H1 (cell line): ENCODE measurements at regions not wholly inside any gene's neighbourhood (a gene's known extent, or its start where the extent isn't known, plus 50 kb on each side); places are given as distances from the start of the nearest gene placed in this dataset.

Experiments used
- CTCF ChIA-PET: fragments of 300-600 bp; sonication (Branson Sonifier 250); formaldehyde crosslinking; loops from one replicate; lab custom pipeline; 2021; ENCODE audit not compliant: partially characterized antibody; lab: Charles Lee
- POLR2A ChIA-PET: fragments of 300-600 bp; sonication (Branson Sonifier 250); formaldehyde crosslinking; loops from one replicate; lab custom pipeline; 2021; ENCODE audit warnings: inconsistent platforms; ENCODE audit not compliant: partially characterized antibody; lab: Charles Lee
- DNase-seq, 2 experiments: peaks; one replicate each; pipeline versions ENCODE4 v3.0.0 to v3.0.0-alpha.2; 2010 to 2022; ENCODE audit warnings: low spot score in 2 of 2, low read depth in 1 of 2, mixed read lengths in 1 of 2
- FAIRE-seq: peaks from 2 replicates; lab custom pipeline; 2011; peaks lifted over from hg19 to GRCh38; lab: Jason Lieb, UNC
- H2AFZ ChIP-seq: 2 replicates; pipeline ENCODE4 v1.8.1; 2012; ENCODE audit warnings: low read length, inconsistent platforms
- H2AK5ac ChIP-seq: 2 replicates; pipeline ENCODE4 v1.6.1; 2013; ENCODE audit warnings: low read depth, low read length
- H2BK120ac ChIP-seq: replicated peaks from 2 replicates; pipeline ENCODE3; 2013; ENCODE audit warnings: low read depth, low read length, inconsistent platforms
- H2BK12ac ChIP-seq: 2 replicates; pipeline ENCODE4 v1.6.1; 2013; ENCODE audit warnings: low read depth, low read length
- H2BK15ac ChIP-seq: 2 replicates; pipeline ENCODE4 v1.6.1; 2013; ENCODE audit warnings: low read length
- H2BK20ac ChIP-seq: 2 replicates; pipeline ENCODE4 v1.6.1; 2013; ENCODE audit warnings: low read length
- H2BK5ac ChIP-seq: 2 replicates; pipeline ENCODE4 v1.6.1; 2013; ENCODE audit warnings: low read depth, low read length
- H3K14ac ChIP-seq: 2 replicates; pipeline ENCODE4 v1.6.1; 2013; ENCODE audit warnings: inconsistent platforms; ENCODE audit not compliant: insufficient read length
- H3K18ac ChIP-seq: 2 replicates; pipeline ENCODE4 v1.6.1; 2013; ENCODE audit warnings: low read length; ENCODE audit errors: extremely low read depth
- H3K23ac ChIP-seq: 2 replicates; pipeline ENCODE4 v1.6.1; 2013; ENCODE audit warnings: inconsistent platforms; ENCODE audit not compliant: insufficient read length
- H3K23me2 ChIP-seq: 2 replicates; pipeline ENCODE4 v1.6.1; 2013; ENCODE audit warnings: low read depth, low read length
- H3K27ac ChIP-seq: 2 replicates; pipeline ENCODE4 v1.6.1; 2011; ENCODE audit warnings: low read depth, low read length, inconsistent platforms
- H3K27me3 ChIP-seq, 4 experiments: replicated peaks in 1 of 4; 1 replicate in 1 of 4; 2 replicates in 3 of 4; pipeline versions ENCODE4 v1.6.1 to v1.8.1; 2011 to 2013; ENCODE audit warnings: low read length in 3 of 4, mild to moderate bottlenecking in 3 of 4, inconsistent platforms in 2 of 4, mixed read lengths in 2 of 4, moderate library complexity in 1 of 4; ENCODE audit not compliant: control insufficient read depth in 3 of 4, insufficient read depth in 3 of 4; ENCODE audit errors: extremely low read depth in 1 of 4
- H3K36me3 ChIP-seq, 4 experiments: 2 replicates each; pipeline versions ENCODE4 v1.6.1 to v1.8.1; 2011 to 2013; ENCODE audit warnings: mild to moderate bottlenecking in 4 of 4, low read length in 3 of 4, moderate library complexity in 2 of 4, control low read depth in 1 of 4, inconsistent platforms in 1 of 4; ENCODE audit not compliant: insufficient read depth in 4 of 4, control insufficient read depth in 2 of 4
- H3K4ac ChIP-seq: replicated peaks from 2 replicates; pipeline ENCODE3; 2013; ENCODE audit warnings: low read length, low read depth, mixed read lengths, inconsistent platforms; ENCODE audit not compliant: insufficient read length
- H3K4me1 ChIP-seq, 4 experiments: replicated peaks in 1 of 4; 1 replicate in 1 of 4; 2 replicates in 3 of 4; pipeline versions ENCODE4 v1.6.1 to v1.8.1; 2011 to 2013; ENCODE audit warnings: low read length in 3 of 4, inconsistent platforms in 2 of 4, mixed read lengths in 1 of 4; ENCODE audit not compliant: insufficient read depth in 4 of 4, control insufficient read depth in 3 of 4
- H3K4me2 ChIP-seq, 2 experiments: 2 replicates each; pipeline versions ENCODE4 v1.6.1 to v1.8.1; 2011 to 2013; ENCODE audit warnings: low read depth in 2 of 2, low read length in 2 of 2, control low read depth in 1 of 2, inconsistent platforms in 1 of 2, mild to moderate bottlenecking in 1 of 2; ENCODE audit not compliant: insufficient read depth in 1 of 2
- H3K4me3 ChIP-seq, 4 experiments: fragments of 200-600, 300-600 bp in 1 of 4; sonication (generic), shearing (Covaris generic), sonication (Bioruptor Twin) in 1 of 4; 2 replicates each; pipeline versions ENCODE4 v1.5.1 to v1.8.1; 2011 to 2016; ENCODE audit warnings: low read length in 4 of 4, low read depth in 3 of 4, control low read depth in 2 of 4, inconsistent platforms in 2 of 4, mild to moderate bottlenecking in 2 of 4, mixed read lengths in 1 of 4, moderate library complexity in 1 of 4; ENCODE audit not compliant: insufficient read depth in 2 of 4; ENCODE audit errors: extremely low read depth in 1 of 4
- H3K56ac ChIP-seq: replicated peaks from 2 replicates; pipeline ENCODE3; 2013; ENCODE audit warnings: low read depth, mild to moderate bottlenecking, mixed read lengths, low read length, inconsistent platforms; ENCODE audit not compliant: insufficient read length
- H3K79me1 ChIP-seq: 2 replicates; pipeline ENCODE4 v1.6.1; 2013; ENCODE audit warnings: low read depth, low read length, control low read depth
- H3K79me2 ChIP-seq, 2 experiments: 2 replicates each; pipeline versions ENCODE4 v1.6.1 to v1.8.1; 2012 to 2013; ENCODE audit warnings: low read length in 2 of 2, mild to moderate bottlenecking in 2 of 2, inconsistent platforms in 1 of 2; ENCODE audit not compliant: insufficient read depth in 2 of 2, control insufficient read depth in 1 of 2
- H3K9ac ChIP-seq, 4 experiments: replicated peaks in 1 of 4; 1 replicate in 1 of 4; 2 replicates in 3 of 4; pipeline versions ENCODE4 v1.6.1 to v1.8.1; 2011 to 2013; ENCODE audit warnings: low read depth in 3 of 4, low read length in 3 of 4, control low read depth in 2 of 4, mild to moderate bottlenecking in 2 of 4, moderate library complexity in 2 of 4, inconsistent platforms in 1 of 4; ENCODE audit errors: extremely low read depth in 1 of 4
- H3K9me3 ChIP-seq, 2 experiments: 2 replicates each; pipeline versions ENCODE4 v1.6.1 to v1.8.1; 2012 to 2013; ENCODE audit warnings: mild to moderate bottlenecking in 2 of 2, moderate library complexity in 2 of 2, control low read depth in 1 of 2, inconsistent platforms in 1 of 2, low read depth in 1 of 2, low read length in 1 of 2, mixed read lengths in 1 of 2; ENCODE audit not compliant: insufficient read depth in 2 of 2
- H4K20me1 ChIP-seq, 2 experiments: replicated peaks in 1 of 2; 2 replicates each; pipeline versions ENCODE3 to v1.8.1; 2011 to 2013; ENCODE audit warnings: inconsistent platforms in 2 of 2, low read length in 2 of 2, mild to moderate bottlenecking in 1 of 2; ENCODE audit not compliant: insufficient read depth in 2 of 2, control insufficient read depth in 1 of 2
- H4K5ac ChIP-seq: 2 replicates; pipeline ENCODE4 v1.6.1; 2013; ENCODE audit warnings: low read length, low read depth, mixed read lengths, inconsistent platforms; ENCODE audit not compliant: insufficient read length
- H4K8ac ChIP-seq: 2 replicates; pipeline ENCODE4 v1.8.0; 2013; ENCODE audit warnings: mild to moderate bottlenecking, moderate library complexity, low read length, inconsistent platforms; ENCODE audit not compliant: insufficient read depth; ENCODE audit errors: extremely low read depth
- H4K91ac ChIP-seq: replicated peaks from 2 replicates; pipeline ENCODE3; 2013; ENCODE audit warnings: low read length, mixed read lengths, inconsistent platforms; ENCODE audit not compliant: insufficient read length
- BACH1 ChIP-seq: IDR thresholded peaks from 2 replicates; pipeline ENCODE4 v1.6.1; 2012; ENCODE audit warnings: low read length, improper control_type of control experiment
- BRCA1 ChIP-seq: IDR thresholded peaks from 2 replicates; pipeline ENCODE4 v1.6.1; 2012; ENCODE audit warnings: low read depth, low read length, improper control_type of control experiment
- E2F6 ChIP-seq: IDR thresholded peaks from 2 replicates; pipeline ENCODE4 v1.6.1; 2012; ENCODE audit warnings: inconsistent platforms
- GABPA ChIP-seq: IDR thresholded peaks from 2 replicates; pipeline ENCODE4 v1.6.1; 2011; ENCODE audit warnings: mild to moderate bottlenecking, low read length, moderate library complexity, borderline replicate concordance; ENCODE audit not compliant: insufficient read depth
- KDM4A ChIP-seq: IDR thresholded peaks from one replicate; pipeline ENCODE4 v1.7.1; 2012; ENCODE audit warnings: low read depth, mild to moderate bottlenecking, moderate library complexity, low read length, inconsistent platforms; ENCODE audit not compliant: severe bottlenecking
- RBBP5 ChIP-seq: IDR thresholded peaks from 2 replicates; pipeline ENCODE4 v1.7.1; 2012; ENCODE audit warnings: low read depth, mild to moderate bottlenecking, inconsistent platforms, low read length, moderate library complexity, borderline replicate concordance
- SAP30 ChIP-seq: fragments of 300-600 bp; sonication (generic); IDR thresholded peaks from 2 replicates; pipeline ENCODE4 v1.7.1; 2012; ENCODE audit warnings: low read length, moderate library complexity, mild to moderate bottlenecking, inconsistent platforms; ENCODE audit not compliant: insufficient read depth, insufficient replicate concordance
- WGBS, 2 experiments: shearing (Covaris generic) in 1 of 2; methylation state at CpG; one replicate each; pipeline versions ENCODE4 v1.1.6 to v1.1.7; 2013 to 2015; ENCODE audit warnings: low lambda C conversion rate in 2 of 2, mixed read lengths in 2 of 2, inconsistent platforms in 1 of 2, low coverage in 1 of 2, missing lambda C conversion rate in 1 of 2; ENCODE audit not compliant: insufficient replicate concordance in 2 of 2, insufficient coverage in 1 of 2, insufficient read length in 1 of 2; ENCODE audit errors: extremely low coverage in 1 of 2, missing lambda C conversion rate in 1 of 2; 5-methylcytosine and 5-hydroxymethylcytosine counted together

GRCh38 chr10:4477664-4478063, 348.3 kb upstream of the AKR1E2 start:
- DNase-seq (no peak), FAIRE-seq (no peak)
- no peak overlapping the region for H3K4me3 ChIP-seq
- no peak overlapping the region for H2AK5ac ChIP-seq
- no peak overlapping the region for H2BK120ac ChIP-seq
- no peaks in the 10 kb centered on the region for H3K9me3 ChIP-seq
- H3K56ac ChIP-seq = no peak overlapping the region
- H2BK15ac ChIP-seq = no peak overlapping the region
- no peak overlapping the region for H2BK20ac ChIP-seq
- no peaks in the 10 kb centered on the region for H3K36me3 ChIP-seq
- H3K23me2 ChIP-seq = no peaks in the 10 kb centered on the region
- H2BK12ac ChIP-seq = no peak overlapping the region
- H3K9ac ChIP-seq = no peak overlapping the region
- H4K8ac ChIP-seq = no peak overlapping the region
- H4K5ac ChIP-seq = no peak overlapping the region
- no peaks in the 10 kb centered on the region for H3K27me3 ChIP-seq
- no peak overlapping the region for H2AFZ ChIP-seq
- no peak overlapping the region for H3K4me2 ChIP-seq
- H3K4me1 ChIP-seq = peaks cover 0 to 4% (median 0%) of the 10 kb centered on the region in 4 experiments; a peak in 1 of 7 replicates
- TF ChIP-seq E2F6 = no peak
- TF ChIP-seq GABPA = no peak
- no peak for TF ChIP-seq SAP30
- TF ChIP-seq BACH1 = no peak
- TF ChIP-seq BRCA1 = no peak
- no peak for TF ChIP-seq RBBP5
- no peak for TF ChIP-seq KDM4A
- TF ChIP-seq, all 59 proteins: peak for 0
- Histone ChIP-seq H2BK5ac (no peak overlapping the region), H4K20me1 (no peaks in the 10 kb centered on the region), H3K79me2 (no peaks in the 10 kb centered on the region), H3K79me1 (no peaks in the 10 kb centered on the region), H3K18ac (no peak overlapping the region), H3K23ac (no peak overlapping the region), H3K27ac (no peak overlapping the region), H3K4ac (no peak overlapping the region), H4K91ac (no peak overlapping the region), H3K14ac (no peak overlapping the region)
- ChIA-PET CTCF (interaction anchor here (0.5 to 1.1 kb wide), 2 partner anchors 36 to 314 kb away, joined by 3 to 4 read pairs; no protein-coding TSS in a partner anchor), POLR2A (no interaction called here)
- 97% methylated on average over 4 of the region's 4 CpGs; no CpG with 5 or more reads in 1 of the 2 experiments for WGBS, 2 experiments
